ENCODE measurements at regions not wholly inside any gene's neighbourhood (a gene's known extent, or its start where the extent isn't known, plus 50 kb on each side); places are given as distances from the start of the nearest gene placed in this dataset.

DNA sequence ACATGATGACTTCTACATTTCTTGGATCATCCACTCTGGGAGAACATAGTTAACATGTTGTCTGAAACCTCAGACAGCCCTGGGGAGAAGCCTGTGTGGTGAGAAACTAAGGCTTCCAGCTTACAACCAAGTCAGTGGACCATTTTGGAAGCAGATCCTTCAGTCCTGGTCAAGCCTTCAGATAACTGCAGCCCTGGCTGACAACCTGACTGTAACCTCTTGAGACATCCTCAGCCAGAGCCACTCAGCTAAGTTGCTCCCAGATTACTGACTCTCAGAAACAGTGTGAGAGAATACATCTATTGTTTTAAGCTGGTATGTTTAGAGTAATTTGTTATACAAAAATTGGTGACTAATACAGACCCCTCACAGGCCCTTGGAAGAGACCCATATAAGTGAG, 50.9 kb upstream of the KPNA4 start (continued):
- no peak for TF ChIP-seq MAX (IDR thresholded peaks at IDR 0.05)
- no peak for TF ChIP-seq RXRA (IDR thresholded peaks at IDR 0.05; ENCODE audit: insufficient read depth, low read depth, low read length)
